Retinal pigment epithelial cell (primary cell): ENCODE measurements at regions not wholly inside any gene's neighbourhood (a gene's known extent, or its start where the extent isn't known, plus 50 kb on each side); places are given as distances from the start of the nearest gene placed in this dataset.
"Not testable (repeated sequence)": the region's sequence is repeated elsewhere in the genome, so short reads cannot be mapped to it uniquely, and the experiment has no call there.

ENCODE experiments used
- DNase-seq: peaks from one replicate; pipeline ENCODE4 v3.0.0-alpha.2; 2010; ENCODE audit warnings: low read depth
- H3K4me3 ChIP-seq: 2 replicates; pipeline ENCODE4 v1.5.1; 2011; ENCODE audit warnings: mild to moderate bottlenecking, low read length, control low read depth, moderate library complexity
- TF ChIP-seq, protein P1 (sequence below): conservative IDR thresholded peaks from 2 replicates; pipeline ENCODE4 v1.5.1; 2011; ENCODE audit warnings: low read depth, low read length, control low read depth, inconsistent platforms

DNA sequence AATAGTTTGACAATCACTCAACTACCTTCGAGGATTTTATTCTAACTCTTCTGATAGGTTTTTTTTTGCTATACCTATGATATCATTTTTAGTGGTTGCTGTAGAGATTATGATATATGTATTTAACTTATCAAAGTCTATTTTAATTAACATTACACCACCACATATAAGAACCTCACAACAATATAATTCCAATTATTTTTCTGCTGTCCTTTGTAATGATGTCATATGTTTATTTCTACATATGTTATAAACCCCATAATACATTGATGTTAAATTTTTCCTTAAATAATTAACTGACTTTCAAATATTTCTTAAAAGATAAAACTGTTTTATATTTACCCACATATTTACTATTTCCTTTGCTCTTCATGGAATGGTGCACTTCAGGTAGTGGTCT lies 103.4 kb upstream of the KITLG start:
- TF ChIP-seq, protein P1, sequence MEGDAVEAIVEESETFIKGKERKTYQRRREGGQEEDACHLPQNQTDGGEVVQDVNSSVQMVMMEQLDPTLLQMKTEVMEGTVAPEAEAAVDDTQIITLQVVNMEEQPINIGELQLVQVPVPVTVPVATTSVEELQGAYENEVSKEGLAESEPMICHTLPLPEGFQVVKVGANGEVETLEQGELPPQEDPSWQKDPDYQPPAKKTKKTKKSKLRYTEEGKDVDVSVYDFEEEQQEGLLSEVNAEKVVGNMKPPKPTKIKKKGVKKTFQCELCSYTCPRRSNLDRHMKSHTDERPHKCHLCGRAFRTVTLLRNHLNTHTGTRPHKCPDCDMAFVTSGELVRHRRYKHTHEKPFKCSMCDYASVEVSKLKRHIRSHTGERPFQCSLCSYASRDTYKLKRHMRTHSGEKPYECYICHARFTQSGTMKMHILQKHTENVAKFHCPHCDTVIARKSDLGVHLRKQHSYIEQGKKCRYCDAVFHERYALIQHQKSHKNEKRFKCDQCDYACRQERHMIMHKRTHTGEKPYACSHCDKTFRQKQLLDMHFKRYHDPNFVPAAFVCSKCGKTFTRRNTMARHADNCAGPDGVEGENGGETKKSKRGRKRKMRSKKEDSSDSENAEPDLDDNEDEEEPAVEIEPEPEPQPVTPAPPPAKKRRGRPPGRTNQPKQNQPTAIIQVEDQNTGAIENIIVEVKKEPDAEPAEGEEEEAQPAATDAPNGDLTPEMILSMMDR: no peak
- DNase-seq: no peak

DNA sequence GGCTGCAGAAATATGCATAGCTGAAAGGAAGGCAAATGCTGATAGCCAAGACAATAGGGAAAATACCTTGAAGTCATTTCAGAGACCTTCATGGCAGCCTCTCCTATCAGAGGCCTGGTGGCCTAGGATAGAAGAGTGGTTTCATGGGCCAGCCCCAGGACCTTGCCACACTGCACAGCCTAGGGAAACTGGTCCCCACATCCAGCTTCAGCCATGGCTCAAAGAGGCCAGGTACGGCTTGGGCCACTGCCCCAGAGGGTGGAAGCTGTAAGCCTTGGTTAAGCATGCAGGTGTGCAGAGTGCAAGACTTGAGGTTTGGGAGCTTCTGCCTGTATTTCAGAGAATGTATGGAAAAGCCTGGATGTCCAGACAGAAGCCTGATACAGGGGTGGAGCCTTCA lies 101.0 kb upstream of the KITLG start:
- DNase-seq: no peak
- no peak overlapping the region for H3K4me3 ChIP-seq
- TF ChIP-seq, protein P1: no peak

More for the DNA sequence above, 103.4 kb upstream of the KITLG start:
- no peak overlapping the region for H3K4me3 ChIP-seq

DNA sequence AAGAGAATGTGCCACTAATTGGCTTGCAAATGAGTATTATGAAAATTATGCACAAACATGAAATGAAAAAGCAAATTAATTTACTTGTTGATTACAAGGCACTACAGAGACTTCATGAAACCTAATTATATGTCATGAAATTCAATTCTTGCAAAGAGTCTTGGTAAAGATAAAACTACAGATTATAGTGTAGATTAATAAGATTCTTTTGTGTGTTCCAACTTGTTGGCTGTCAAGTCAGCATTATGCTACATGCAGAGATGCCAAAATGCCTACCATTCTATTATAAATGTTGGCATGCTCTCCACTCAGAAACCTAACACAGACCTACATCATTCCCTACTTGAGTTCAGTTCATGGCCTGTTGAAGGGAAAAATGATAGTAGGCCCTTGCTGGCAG lies 97.2 kb upstream of the KITLG start:
- TF ChIP-seq, protein P1: no peak
- H3K4me3 ChIP-seq: no peak overlapping the region
- DNase-seq: no peak

DNA sequence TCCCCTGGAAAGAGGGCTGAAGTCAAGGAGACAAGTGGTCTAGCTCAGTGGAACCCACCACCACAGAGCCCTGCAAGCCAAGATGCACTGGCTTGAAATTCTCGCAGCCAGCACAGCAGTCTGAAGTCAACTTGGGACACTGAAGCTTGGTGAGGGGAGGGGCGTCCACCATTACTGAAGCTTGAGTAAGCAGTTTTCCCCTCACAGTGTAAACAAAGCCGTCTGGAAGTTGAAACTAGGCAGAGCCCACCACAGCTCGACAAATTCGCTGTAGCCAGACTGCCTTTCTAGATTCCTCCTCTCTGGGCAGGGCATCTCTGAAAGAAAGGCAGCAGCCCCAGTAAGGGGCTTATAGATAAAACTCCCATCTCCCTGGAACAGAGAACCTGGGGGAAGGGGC lies 87.3 kb upstream of the KITLG start:
- DNase-seq, H3K4me3 ChIP-seq: not testable (repeated sequence)

DNA sequence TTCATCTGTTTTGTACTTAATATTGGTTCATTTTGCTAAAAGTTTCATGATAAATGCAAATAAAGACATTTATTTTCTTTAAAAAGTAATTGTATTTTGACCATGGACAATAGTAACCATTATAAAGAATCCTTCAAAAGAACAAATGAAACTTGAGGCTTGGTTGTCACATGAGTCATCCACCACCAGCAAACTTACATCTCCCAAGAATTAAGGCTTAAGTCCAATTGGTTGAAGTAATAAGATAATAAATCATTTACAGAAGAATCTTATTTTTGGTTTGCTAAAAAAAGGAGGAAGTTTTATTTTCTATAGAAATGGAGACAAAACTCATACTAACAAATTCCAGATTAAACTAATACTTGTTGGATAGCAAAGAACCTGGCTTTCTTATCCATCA lies 84.8 kb upstream of the KITLG start:
- DNase-seq: no peak
- TF ChIP-seq, protein P1: no peak
- no peak overlapping the region for H3K4me3 ChIP-seq

DNA sequence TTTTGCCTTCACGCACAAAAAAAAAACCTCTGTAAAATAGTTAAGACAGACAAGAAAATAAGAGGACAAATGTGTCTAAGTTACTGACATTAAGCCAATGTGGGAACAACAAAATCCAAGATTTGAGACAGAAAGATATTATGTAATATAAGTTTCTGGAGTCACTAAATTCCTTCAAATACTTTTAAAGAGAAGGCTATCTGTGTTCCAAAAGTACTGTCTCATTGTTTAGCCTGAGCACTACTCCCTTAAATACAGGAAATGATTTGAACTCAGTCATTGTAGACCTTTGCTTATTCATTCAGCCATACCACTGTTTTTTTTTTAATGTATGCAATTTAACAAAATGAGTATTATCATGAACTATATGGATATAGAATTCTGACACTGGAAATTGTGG lies 82.7 kb upstream of the KITLG start:
- TF ChIP-seq, protein P1: no peak
- no peak for DNase-seq

DNA sequence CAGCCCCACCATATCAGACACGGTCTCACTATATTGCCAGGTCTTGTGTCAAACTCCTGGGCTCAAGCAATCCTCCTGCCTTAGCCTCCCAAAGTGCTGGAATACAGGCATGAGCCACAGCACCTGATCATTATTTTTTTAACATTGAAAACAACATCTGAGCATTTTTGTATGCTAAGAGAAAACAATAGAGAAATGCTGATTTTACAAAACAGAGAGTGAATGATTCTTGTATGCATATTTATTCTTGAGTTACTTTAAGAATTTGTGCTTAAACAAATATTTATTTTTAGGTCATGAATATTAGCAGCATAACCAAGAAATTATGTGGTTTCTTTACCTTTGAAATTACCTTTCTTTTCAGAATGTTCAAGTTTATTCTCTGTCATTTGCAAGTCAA lies 81.8 kb upstream of the KITLG start:
- H3K4me3 ChIP-seq: no peak overlapping the region
- DNase-seq: no peak
- TF ChIP-seq, protein P1: no peak

More for the DNA sequence above, 82.7 kb upstream of the KITLG start:
- H3K4me3 ChIP-seq: no peak overlapping the region

DNA sequence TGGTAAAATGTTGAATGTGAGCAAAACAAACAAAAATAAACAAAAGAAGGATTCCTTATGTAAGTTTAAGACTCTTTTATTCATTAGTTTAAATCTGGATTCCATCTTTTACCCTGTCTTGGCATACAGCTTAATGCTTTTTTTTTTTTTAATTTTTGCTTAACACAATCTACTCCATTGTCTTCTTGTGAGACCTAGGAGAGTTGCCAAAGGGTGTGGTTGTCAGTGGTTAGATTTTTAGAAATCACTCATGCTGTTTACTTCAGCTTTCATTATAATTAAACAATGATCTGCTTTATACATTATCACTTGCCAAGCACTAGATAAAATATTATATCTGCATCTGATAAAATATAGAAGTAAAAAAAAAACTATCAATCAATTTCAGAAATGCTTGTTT lies 77.7 kb upstream of the KITLG start:
- peak; percentile 54 for DNase-seq
- TF ChIP-seq, protein P1: no peak
- no peak overlapping the region for H3K4me3 ChIP-seq
